ENCODE measurements at regions not wholly inside any gene's neighbourhood (a gene's known extent, or its start where the extent isn't known, plus 50 kb on each side); places are given as distances from the start of the nearest gene placed in this dataset.

DNA sequence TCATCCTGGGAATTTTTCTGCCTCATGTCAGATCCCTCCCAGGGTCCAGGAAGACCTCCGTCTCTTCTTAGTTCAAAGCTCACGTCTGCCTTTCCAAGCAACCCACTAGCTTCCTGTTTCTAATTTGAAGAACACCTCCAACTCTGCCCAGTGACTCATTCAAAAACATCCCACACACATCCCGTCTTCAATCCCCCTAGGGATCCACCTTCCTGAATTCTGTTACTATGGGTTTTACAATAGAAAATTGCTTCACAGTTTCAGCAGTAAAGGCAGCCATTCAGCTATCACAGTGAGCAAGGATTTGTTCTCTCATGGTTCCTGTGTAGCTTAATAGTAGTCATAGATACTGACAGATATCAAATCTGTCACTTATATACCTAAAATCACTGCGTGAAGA lies 308.3 kb upstream of the CCDC54 start:
- no peak for TF ChIP-seq POLR2A (IDR thresholded peaks at IDR 0.05; ENCODE audit: low read depth, low read length)
- TF ChIP-seq TAF1 (IDR thresholded peaks at IDR 0.05; ENCODE audit: low read depth, low read length): no peak
- TF ChIP-seq POLR2AphosphoS5 (IDR thresholded peaks at IDR 0.05; ENCODE audit: low read depth, low read length): no peak

Data from GM12891 (cell line).